ENCODE measurements at regions not wholly inside any gene's neighbourhood (a gene's known extent, or its start where the extent isn't known, plus 50 kb on each side); places are given as distances from the start of the nearest gene placed in this dataset.

DNA sequence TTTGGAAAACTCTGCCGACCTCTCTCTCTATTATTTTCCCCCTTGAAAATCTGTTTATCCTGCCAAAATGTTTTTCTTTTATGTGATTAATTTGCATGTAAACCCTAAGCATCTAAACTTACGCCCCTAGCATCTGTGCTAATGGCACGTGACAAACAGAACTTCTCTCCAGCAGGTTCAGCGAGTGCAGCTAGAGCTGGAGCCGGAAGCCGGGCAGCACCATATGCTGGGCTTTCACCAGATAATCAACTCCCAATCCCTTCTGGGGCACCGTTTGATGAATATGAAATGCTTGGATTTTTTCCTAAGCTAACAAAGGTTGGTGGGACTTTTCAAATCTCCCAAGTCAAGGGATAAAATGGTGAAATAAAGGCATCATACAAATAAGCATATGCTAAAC, 667.5 kb upstream of the TMEM132C start (continued):
- TF ChIP-seq, protein P1, sequence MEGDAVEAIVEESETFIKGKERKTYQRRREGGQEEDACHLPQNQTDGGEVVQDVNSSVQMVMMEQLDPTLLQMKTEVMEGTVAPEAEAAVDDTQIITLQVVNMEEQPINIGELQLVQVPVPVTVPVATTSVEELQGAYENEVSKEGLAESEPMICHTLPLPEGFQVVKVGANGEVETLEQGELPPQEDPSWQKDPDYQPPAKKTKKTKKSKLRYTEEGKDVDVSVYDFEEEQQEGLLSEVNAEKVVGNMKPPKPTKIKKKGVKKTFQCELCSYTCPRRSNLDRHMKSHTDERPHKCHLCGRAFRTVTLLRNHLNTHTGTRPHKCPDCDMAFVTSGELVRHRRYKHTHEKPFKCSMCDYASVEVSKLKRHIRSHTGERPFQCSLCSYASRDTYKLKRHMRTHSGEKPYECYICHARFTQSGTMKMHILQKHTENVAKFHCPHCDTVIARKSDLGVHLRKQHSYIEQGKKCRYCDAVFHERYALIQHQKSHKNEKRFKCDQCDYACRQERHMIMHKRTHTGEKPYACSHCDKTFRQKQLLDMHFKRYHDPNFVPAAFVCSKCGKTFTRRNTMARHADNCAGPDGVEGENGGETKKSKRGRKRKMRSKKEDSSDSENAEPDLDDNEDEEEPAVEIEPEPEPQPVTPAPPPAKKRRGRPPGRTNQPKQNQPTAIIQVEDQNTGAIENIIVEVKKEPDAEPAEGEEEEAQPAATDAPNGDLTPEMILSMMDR (IDR thresholded peaks at IDR 0.05; ENCODE audit: control extremely low read depth in 1 of 3, insufficient read depth in 1 of 3, low read depth in 1 of 3, low read length in 3 of 3): no peak
- no peak for TF ChIP-seq TAF7 (optimal IDR thresholded peaks at IDR 0.05; ENCODE audit: borderline replicate concordance, low read depth, low read length)
- TF ChIP-seq, protein P2, sequence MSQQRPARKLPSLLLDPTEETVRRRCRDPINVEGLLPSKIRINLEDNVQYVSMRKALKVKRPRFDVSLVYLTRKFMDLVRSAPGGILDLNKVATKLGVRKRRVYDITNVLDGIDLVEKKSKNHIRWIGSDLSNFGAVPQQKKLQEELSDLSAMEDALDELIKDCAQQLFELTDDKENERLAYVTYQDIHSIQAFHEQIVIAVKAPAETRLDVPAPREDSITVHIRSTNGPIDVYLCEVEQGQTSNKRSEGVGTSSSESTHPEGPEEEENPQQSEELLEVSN (IDR thresholded peaks at IDR 0.05): no peak
